Fibroblast of mammary gland (primary cell): ENCODE measurements at regions not wholly inside any gene's neighbourhood (a gene's known extent, or its start where the extent isn't known, plus 50 kb on each side); places are given as distances from the start of the nearest gene placed in this dataset.
"Not testable (repeated sequence)": the region's sequence is repeated elsewhere in the genome, so short reads cannot be mapped to it uniquely, and the experiment has no call there.

Experiments
- DNase-seq: peaks from one replicate; pipeline ENCODE4 v3.0.0-alpha.2; 2010; ENCODE audit warnings: low read depth
- H3K4me3 ChIP-seq: 2 replicates; pipeline ENCODE4 v1.5.1; 2011; ENCODE audit warnings: low read depth, mild to moderate bottlenecking, low read length, moderate library complexity; ENCODE audit not compliant: control insufficient read depth
- TF ChIP-seq, protein P1 (sequence below): conservative IDR thresholded peaks from 2 replicates; pipeline ENCODE4 v1.5.1; 2011; ENCODE audit warnings: low read depth, low read length, inconsistent platforms; ENCODE audit not compliant: control insufficient read depth, insufficient read depth

DNA sequence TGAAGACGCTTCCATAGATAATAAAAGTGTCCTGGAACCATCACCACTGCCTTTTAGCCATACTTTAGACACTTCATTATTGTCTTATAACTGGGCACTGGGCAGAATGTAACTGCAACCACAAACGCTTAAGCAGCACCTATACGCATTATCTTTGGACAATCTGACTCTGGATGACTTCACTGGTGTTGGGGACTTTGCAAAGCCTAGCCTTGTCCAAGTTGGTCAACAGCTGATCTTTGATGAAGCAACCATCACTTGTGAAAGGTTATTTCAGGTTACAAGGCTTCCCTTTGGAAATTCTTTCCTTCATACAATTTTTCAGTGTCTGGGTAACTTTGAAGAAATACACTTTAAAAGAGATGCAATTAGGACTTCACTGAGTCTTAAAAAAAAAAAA is 77.8 kb upstream of the ZNF462 start:
- TF ChIP-seq, protein P1, sequence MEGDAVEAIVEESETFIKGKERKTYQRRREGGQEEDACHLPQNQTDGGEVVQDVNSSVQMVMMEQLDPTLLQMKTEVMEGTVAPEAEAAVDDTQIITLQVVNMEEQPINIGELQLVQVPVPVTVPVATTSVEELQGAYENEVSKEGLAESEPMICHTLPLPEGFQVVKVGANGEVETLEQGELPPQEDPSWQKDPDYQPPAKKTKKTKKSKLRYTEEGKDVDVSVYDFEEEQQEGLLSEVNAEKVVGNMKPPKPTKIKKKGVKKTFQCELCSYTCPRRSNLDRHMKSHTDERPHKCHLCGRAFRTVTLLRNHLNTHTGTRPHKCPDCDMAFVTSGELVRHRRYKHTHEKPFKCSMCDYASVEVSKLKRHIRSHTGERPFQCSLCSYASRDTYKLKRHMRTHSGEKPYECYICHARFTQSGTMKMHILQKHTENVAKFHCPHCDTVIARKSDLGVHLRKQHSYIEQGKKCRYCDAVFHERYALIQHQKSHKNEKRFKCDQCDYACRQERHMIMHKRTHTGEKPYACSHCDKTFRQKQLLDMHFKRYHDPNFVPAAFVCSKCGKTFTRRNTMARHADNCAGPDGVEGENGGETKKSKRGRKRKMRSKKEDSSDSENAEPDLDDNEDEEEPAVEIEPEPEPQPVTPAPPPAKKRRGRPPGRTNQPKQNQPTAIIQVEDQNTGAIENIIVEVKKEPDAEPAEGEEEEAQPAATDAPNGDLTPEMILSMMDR: no peak
- H3K4me3 ChIP-seq: no peak overlapping the region
- DNase-seq: no peak

DNA sequence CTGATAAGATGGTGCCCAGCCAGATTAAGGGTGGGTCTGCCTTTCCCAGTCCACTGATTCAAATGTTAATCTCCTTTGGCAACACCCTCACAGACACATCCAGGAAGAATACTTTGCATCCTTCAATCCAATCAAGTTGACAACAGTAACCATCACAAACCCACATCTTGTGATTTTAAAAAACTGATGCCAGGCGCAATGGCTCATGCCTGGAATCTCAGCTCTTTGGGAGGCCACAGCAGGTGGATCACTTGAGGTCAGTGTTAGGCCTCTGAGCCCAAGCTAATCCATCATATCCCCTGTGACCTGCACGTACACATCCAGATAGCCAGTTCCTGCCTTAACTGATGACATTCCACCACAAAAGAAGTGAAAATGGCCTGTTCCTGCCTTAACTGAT is 74.9 kb upstream of the ZNF462 start:
- H3K4me3 ChIP-seq, DNase-seq: not testable (repeated sequence)

DNA sequence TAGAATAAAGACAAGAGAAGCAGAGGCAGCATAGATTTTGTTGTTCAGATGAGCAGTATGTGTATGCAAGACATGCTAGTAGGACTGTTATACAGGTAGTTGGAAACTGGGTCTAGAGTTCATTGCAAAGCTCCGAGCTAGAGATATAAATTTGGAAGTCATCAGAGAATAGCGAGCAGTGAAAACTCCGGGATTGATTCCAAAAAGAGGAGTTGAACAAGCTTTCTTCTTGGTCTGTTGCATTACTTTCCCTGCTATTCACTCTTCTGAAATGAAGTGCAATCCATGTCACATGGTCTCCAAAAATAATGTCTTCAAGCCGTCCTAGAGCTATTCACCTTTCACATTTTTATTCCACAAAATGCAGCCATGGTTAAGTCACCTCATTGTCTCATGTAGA is 67.9 kb upstream of the ZNF462 start:
- TF ChIP-seq, protein P1: no peak
- DNase-seq: peak; percentile 23
- H3K4me3 ChIP-seq: no peak overlapping the region

DNA sequence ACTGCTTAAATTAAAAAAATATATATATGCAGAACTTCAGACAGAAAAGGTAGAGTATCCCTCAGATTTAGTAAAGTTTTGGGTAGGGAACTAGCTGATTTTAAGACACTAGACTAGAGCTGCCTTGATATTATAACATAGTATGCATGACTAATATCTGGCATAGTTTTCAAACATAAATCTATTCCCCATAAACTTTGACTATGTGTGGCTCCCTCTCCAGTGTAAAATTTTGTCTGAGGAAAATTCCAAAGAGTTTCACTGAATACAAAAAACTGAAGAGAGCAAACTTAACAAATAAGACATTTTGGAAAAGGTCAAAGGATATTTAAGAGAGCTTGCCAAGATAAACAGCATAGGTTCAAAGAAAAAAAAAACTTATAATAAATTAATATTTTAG is 66.2 kb upstream of the ZNF462 start:
- DNase-seq: no peak
- TF ChIP-seq, protein P1: no peak
- H3K4me3 ChIP-seq: no peak overlapping the region

DNA sequence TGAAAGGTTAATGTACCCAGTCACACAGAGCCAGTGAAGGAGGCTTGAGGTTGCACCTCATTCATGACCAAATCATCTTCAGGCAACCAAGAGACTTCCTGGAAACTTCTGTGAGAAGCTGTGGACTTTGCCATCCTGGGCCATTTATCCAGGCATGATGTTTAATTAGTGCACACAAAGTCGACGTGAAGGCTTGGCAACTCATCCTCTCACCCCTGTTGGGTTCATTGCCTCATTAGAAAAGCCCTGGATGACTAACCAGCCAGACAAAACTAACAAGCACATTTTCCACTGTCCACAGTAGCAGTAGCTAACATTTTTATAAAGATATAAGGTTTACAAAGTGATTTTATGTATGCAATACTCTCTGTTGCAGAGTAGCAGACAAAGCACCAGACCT is 65.7 kb upstream of the ZNF462 start:
- TF ChIP-seq, protein P1: no peak
- peak; percentile 21 for DNase-seq

DNA sequence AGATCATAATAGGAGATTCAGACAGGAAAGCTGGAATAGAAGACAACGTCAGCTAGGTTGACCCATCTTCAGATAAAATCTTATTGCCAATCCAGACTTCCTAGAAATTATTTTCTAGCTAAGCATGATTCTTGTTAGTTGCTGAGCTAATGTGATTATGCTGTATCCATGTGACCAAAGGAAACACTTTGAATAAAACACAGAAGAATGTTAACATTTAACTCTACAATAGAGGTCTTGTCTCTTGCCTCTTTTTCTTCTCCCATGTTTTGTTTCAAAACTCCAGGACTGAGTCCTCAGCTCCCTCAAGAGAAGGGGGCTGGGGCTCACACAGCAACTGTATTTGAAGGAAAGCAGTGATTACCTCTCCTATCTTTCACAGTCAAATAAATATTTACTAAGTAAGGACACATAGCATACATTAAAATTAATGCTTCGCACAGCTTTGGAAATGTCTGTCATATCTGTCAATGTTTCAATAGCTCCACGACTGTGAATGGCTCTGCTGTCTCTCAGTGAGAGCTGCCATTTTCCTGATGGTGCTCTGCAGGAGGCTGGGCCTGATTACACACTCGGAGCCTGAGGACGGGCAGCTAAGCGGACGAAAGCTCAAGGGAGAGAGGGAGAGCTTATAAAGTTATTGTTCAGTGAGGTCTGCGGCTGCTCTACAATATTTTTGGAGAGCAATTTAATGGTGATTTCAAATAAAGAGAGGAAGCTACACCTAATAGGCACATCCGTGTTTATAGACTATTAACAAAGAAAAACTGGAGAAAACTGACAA is 64.8 kb upstream of the ZNF462 start:
- TF ChIP-seq, protein P1: no peak
- DNase-seq: no peak
- H3K4me3 ChIP-seq: no peak overlapping the region

More for the DNA sequence above, 65.7 kb upstream of the ZNF462 start:
- no peak overlapping the region for H3K4me3 ChIP-seq

DNA sequence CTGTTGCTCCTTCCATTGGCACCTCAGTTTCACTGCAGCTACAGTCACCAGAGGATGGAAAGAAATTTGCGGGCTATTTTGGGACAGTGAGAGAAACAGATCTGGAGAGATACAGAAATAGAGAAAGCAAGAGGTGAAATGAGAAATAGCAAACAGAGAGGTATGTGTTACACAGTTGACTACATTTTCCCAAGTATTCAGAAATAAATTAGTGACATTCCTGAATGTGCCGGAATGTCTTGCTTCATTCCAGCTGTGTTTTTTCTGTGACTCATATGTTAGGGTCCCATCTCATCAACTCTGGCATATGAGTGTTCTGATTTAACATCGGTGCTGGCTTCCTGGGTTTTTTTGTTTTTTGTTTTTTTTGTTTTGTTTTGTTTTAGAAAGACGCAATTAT is 63.8 kb upstream of the ZNF462 start:
- no peak overlapping the region for H3K4me3 ChIP-seq
- peak; percentile 88 for DNase-seq
- TF ChIP-seq, protein P1: no peak
